ENCODE measurements at regions not wholly inside any gene's neighbourhood (a gene's known extent, or its start where the extent isn't known, plus 50 kb on each side); places are given as distances from the start of the nearest gene placed in this dataset.

DNA sequence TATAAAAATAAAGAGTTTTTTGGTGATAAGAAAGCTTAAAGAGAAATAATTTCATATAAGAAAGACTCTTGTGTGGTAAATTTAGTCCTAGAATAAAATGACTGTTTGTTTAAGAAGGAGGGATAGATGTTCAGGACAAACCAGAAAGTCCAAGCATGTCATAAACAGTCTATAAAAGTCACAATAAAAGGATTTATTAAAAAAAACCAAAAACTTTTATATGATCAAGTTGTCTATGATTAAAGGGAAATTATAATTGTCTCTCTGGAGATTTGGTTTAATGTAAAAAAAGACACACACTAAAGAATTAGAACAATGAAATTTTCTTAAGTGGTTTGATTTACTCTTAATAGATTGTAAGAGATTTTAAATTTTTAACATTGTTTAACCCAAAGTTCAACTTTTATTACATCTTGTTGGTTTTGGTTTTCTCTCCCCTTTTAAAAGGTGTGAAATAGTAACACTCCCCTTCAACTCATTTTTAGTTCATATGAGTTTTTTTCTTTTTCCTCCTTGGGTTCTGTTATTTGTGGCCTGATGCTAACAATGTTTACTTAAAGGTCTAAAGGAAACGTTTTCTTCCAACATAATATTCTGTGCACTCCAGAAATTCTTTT lies 89.7 kb downstream of the PDHA2 start:
- H3K9me3 ChIP-seq (ENCODE audit: control insufficient read depth, low read depth, low read length), result no peaks in the 10 kb centered on the region
- dilution Hi-C loops (cut with MboI; ENCODE audit: extremely low pct_ligation_motif_present, low sequenced_read_pairs), result no loop called here
- H3K4me1 ChIP-seq (ENCODE audit: control insufficient read depth, extremely low read depth, insufficient read depth, low read length), result no peaks in the 10 kb centered on the region
- H3K4me3 ChIP-seq (ENCODE audit: control insufficient read depth in 2 of 3, extremely low read depth in 1 of 3, insufficient read depth in 2 of 3, low read depth in 1 of 3, low read length in 3 of 3), result no peak overlapping the region
- TF ChIP-seq EZH2 (IDR thresholded peaks at IDR 0.05; ENCODE audit: low read length), result no peak
- TF ChIP-seq, protein P1, sequence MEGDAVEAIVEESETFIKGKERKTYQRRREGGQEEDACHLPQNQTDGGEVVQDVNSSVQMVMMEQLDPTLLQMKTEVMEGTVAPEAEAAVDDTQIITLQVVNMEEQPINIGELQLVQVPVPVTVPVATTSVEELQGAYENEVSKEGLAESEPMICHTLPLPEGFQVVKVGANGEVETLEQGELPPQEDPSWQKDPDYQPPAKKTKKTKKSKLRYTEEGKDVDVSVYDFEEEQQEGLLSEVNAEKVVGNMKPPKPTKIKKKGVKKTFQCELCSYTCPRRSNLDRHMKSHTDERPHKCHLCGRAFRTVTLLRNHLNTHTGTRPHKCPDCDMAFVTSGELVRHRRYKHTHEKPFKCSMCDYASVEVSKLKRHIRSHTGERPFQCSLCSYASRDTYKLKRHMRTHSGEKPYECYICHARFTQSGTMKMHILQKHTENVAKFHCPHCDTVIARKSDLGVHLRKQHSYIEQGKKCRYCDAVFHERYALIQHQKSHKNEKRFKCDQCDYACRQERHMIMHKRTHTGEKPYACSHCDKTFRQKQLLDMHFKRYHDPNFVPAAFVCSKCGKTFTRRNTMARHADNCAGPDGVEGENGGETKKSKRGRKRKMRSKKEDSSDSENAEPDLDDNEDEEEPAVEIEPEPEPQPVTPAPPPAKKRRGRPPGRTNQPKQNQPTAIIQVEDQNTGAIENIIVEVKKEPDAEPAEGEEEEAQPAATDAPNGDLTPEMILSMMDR (optimal IDR thresholded peaks at IDR 0.05 in 1 of 3, IDR thresholded peaks at IDR 0.05 in 1 of 3, conservative IDR thresholded peaks at IDR 0.05 in 1 of 3; ENCODE audit: extremely low read depth in 1 of 3, insufficient read depth in 2 of 3, low read length in 3 of 3), result no peak
- no peak overlapping the region for H3K4me2 ChIP-seq (ENCODE audit: control insufficient read depth, extremely low read depth, insufficient read depth, low read depth, low read length)
- DNase-seq (ENCODE audit: low read depth, low spot score) (no peak), FAIRE-seq (no peak)
- no peaks in the 10 kb centered on the region for H3K27me3 ChIP-seq (ENCODE audit: control insufficient read depth, extremely low read depth, insufficient read depth, low read length)
- H3K9ac ChIP-seq (ENCODE audit: control insufficient read depth, extremely low read depth, insufficient read depth, low read length), result no peak overlapping the region
- no peaks in the 10 kb centered on the region for H4K20me1 ChIP-seq (ENCODE audit: control insufficient read depth, extremely low read depth, insufficient read depth, low read length)
- no peaks in the 10 kb centered on the region for H3K36me3 ChIP-seq (ENCODE audit: control insufficient read depth in 2 of 2, extremely low read depth in 1 of 2, insufficient read depth in 2 of 2, low read length in 2 of 2)
- no peaks in the 10 kb centered on the region for H3K79me2 ChIP-seq (ENCODE audit: control insufficient read depth, insufficient read depth, low read length)
- H3K9me1 ChIP-seq (ENCODE audit: control insufficient read depth, extremely low read depth, insufficient read depth, low read length), result no peaks in the 10 kb centered on the region
- H3K27ac ChIP-seq (ENCODE audit: control insufficient read depth, insufficient read depth, low read length), result no peak overlapping the region
- H2AFZ ChIP-seq (ENCODE audit: control insufficient read depth, low read length), result no peak overlapping the region

DNA sequence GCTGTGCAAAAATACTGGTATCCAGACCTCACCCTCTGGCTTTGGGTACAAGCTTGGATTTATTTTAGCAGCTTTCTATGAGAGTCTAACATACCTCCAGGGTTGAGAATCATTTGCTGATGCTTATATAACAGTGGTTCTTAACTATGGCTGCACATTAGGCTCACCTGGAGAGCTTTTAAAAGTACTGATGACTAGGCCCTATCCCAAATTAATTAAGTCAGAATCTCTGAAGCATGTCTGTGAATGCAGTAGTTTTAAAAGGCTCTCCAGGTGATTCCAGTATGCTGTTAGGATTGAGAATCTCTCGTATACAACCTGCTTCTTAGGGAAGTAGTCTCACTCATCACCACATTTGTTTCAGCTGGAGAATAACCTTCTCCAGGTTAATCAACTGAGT lies 99.2 kb downstream of the PDHA2 start:
- no peaks in the 10 kb centered on the region for H3K9me1 ChIP-seq (ENCODE audit: control insufficient read depth, extremely low read depth, insufficient read depth, low read length)
- no peak overlapping the region for H3K4me2 ChIP-seq (ENCODE audit: control insufficient read depth, extremely low read depth, insufficient read depth, low read depth, low read length)
- no peak overlapping the region for H3K4me3 ChIP-seq (ENCODE audit: control insufficient read depth in 2 of 3, extremely low read depth in 1 of 3, insufficient read depth in 2 of 3, low read depth in 1 of 3, low read length in 3 of 3)
- no peak for FAIRE-seq
- TF ChIP-seq, protein P1 (optimal IDR thresholded peaks at IDR 0.05 in 1 of 3, IDR thresholded peaks at IDR 0.05 in 1 of 3, conservative IDR thresholded peaks at IDR 0.05 in 1 of 3; ENCODE audit: extremely low read depth in 1 of 3, insufficient read depth in 2 of 3, low read length in 3 of 3), result no peak
- no peak for TF ChIP-seq EZH2 (IDR thresholded peaks at IDR 0.05; ENCODE audit: low read length)
- dilution Hi-C loops (cut with MboI; ENCODE audit: extremely low pct_ligation_motif_present, low sequenced_read_pairs), result no loop called here
- no peaks in the 10 kb centered on the region for H3K9me3 ChIP-seq (ENCODE audit: control insufficient read depth, low read depth, low read length)
- no peaks in the 10 kb centered on the region for H3K27me3 ChIP-seq (ENCODE audit: control insufficient read depth, extremely low read depth, insufficient read depth, low read length)
- no peaks in the 10 kb centered on the region for H3K79me2 ChIP-seq (ENCODE audit: control insufficient read depth, insufficient read depth, low read length)
- no peak for DNase-seq (ENCODE audit: low read depth, low spot score)
- no peaks in the 10 kb centered on the region for H4K20me1 ChIP-seq (ENCODE audit: control insufficient read depth, extremely low read depth, insufficient read depth, low read length)
- no peak overlapping the region for H3K27ac ChIP-seq (ENCODE audit: control insufficient read depth, insufficient read depth, low read length)
- no peak overlapping the region for H2AFZ ChIP-seq (ENCODE audit: control insufficient read depth, low read length)
- no peaks in the 10 kb centered on the region for H3K4me1 ChIP-seq (ENCODE audit: control insufficient read depth, extremely low read depth, insufficient read depth, low read length)
- no peaks in the 10 kb centered on the region for H3K36me3 ChIP-seq (ENCODE audit: control insufficient read depth in 2 of 2, extremely low read depth in 1 of 2, insufficient read depth in 2 of 2, low read length in 2 of 2)
- H3K9ac ChIP-seq (ENCODE audit: control insufficient read depth, extremely low read depth, insufficient read depth, low read length), result no peak overlapping the region

Data from keratinocyte (primary cell).